BE2C (cell line): ENCODE measurements at regions not wholly inside any gene's neighbourhood (a gene's known extent, or its start where the extent isn't known, plus 50 kb on each side); places are given as distances from the start of the nearest gene placed in this dataset.

ENCODE experiments used
- DNase-seq: peaks from one replicate; pipeline ENCODE4 v3.0.0-alpha.2; 2020
- H3K27me3 ChIP-seq: fragments of 250-450 bp; sonication (Bioruptor Pico); 2 replicates; pipeline ENCODE4 v1.5.1; 2020; ENCODE audit warnings: mild to moderate bottlenecking
- H3K36me3 ChIP-seq: fragments of 250-450 bp; sonication (Bioruptor Pico); 2 replicates; pipeline ENCODE4 v1.5.1; 2020; ENCODE audit warnings: mild to moderate bottlenecking
- H3K4me1 ChIP-seq: fragments of 250-450 bp; sonication (Bioruptor Pico); 2 replicates; pipeline ENCODE4 v1.5.1; 2020
- H3K4me3 ChIP-seq: 2 replicates; pipeline ENCODE4 v1.5.1; 2011; ENCODE audit warnings: low read depth, low read length
- H3K9me3 ChIP-seq: fragments of 250-450 bp; sonication (Bioruptor Pico); 2 replicates; pipeline ENCODE4 v1.5.1; 2020
- TF ChIP-seq, protein P1 (sequence below): IDR thresholded peaks from 2 replicates; pipeline ENCODE4 v1.5.1; 2012; ENCODE audit warnings: mild to moderate bottlenecking, low read depth, low read length

- Histone ChIP-seq H3K27me3 (no peaks in the 10 kb centered on the region), H3K36me3 (no peaks in the 10 kb centered on the region), H3K4me1 (no peaks in the 10 kb centered on the region), H3K9me3 (no peaks in the 10 kb centered on the region), H3K4me3 (no peak overlapping the region)
- DNase-seq: no peak
- TF ChIP-seq, protein P1, sequence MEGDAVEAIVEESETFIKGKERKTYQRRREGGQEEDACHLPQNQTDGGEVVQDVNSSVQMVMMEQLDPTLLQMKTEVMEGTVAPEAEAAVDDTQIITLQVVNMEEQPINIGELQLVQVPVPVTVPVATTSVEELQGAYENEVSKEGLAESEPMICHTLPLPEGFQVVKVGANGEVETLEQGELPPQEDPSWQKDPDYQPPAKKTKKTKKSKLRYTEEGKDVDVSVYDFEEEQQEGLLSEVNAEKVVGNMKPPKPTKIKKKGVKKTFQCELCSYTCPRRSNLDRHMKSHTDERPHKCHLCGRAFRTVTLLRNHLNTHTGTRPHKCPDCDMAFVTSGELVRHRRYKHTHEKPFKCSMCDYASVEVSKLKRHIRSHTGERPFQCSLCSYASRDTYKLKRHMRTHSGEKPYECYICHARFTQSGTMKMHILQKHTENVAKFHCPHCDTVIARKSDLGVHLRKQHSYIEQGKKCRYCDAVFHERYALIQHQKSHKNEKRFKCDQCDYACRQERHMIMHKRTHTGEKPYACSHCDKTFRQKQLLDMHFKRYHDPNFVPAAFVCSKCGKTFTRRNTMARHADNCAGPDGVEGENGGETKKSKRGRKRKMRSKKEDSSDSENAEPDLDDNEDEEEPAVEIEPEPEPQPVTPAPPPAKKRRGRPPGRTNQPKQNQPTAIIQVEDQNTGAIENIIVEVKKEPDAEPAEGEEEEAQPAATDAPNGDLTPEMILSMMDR: no peak
These were observed 285.0 kb downstream of the KCNJ2 start for GRCh38 chr17:70454377-70454776.

- TF ChIP-seq, protein P1: no peak
- H3K9me3 ChIP-seq: no peaks in the 10 kb centered on the region
- H3K36me3 ChIP-seq: no peaks in the 10 kb centered on the region
- no peak for DNase-seq
- H3K4me1 ChIP-seq: no peaks in the 10 kb centered on the region
- H3K4me3 ChIP-seq: no peak overlapping the region
- no peaks in the 10 kb centered on the region for H3K27me3 ChIP-seq
These were observed 285.6 kb downstream of the KCNJ2 start for GRCh38 chr17:70454908-70455307.

DNA sequence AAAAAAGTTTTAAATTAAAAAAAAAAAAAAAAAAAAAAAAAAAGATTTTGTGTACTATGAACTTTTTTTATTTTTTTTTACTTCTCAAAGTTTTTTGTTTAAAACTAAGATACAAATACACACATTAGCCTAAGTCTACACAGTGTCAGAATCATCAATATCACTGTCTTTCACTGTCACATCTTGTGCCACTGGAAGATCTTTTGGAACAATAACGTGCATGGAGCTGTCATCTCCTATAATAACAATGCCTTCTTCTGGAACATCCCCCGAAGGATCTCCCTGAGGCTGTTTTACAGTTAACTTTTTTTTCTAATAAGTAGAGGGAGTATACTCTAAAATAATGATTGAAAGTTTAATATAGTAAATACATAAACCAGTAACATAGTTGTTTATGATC is 295.7 kb downstream of the KCNJ2 start:
- TF ChIP-seq, protein P1: no peak
- H3K4me3 ChIP-seq: no peak overlapping the region
- no peaks in the 10 kb centered on the region for H3K27me3 ChIP-seq
- no peaks in the 10 kb centered on the region for H3K36me3 ChIP-seq
- no peaks in the 10 kb centered on the region for H3K4me1 ChIP-seq
- DNase-seq: no peak
- no peaks in the 10 kb centered on the region for H3K9me3 ChIP-seq

DNA sequence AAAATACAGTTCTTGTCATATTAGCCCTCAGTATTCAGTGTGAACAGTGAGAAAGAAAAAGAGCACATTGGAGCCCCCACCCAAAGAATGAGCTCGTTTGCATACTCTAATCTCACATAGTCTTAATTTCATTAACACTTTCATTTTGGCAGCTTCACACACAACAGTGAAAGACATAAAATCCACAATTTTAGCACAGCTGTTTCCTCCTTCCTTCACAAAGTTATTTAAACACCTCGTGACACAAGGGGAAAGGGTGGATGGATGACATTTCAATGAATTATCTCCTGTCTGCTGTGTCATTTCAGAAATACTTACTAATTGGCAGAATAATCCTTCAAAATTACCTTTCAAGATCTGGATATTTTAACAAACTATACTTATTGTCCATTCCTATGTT is 299.3 kb downstream of the KCNJ2 start:
- Histone ChIP-seq H3K27me3 (no peaks in the 10 kb centered on the region), H3K36me3 (no peaks in the 10 kb centered on the region), H3K9me3 (no peaks in the 10 kb centered on the region), H3K4me3 (no peak overlapping the region), H3K4me1 (no peaks in the 10 kb centered on the region)
- TF ChIP-seq, protein P1: no peak
- DNase-seq: no peak

- H3K9me3 ChIP-seq: no peaks in the 10 kb centered on the region
These were observed 303.7 kb downstream of the KCNJ2 start for GRCh38 chr17:70473049-70473448.

GRCh38 chr17:70476368-70476767 is 307.0 kb downstream of the KCNJ2 start:
- DNase-seq: no peak
- Histone ChIP-seq H3K27me3 (no peaks in the 10 kb centered on the region), H3K4me3 (no peak overlapping the region), H3K36me3 (no peaks in the 10 kb centered on the region), H3K9me3 (no peaks in the 10 kb centered on the region), H3K4me1 (no peaks in the 10 kb centered on the region)
- TF ChIP-seq, protein P1: no peak

More at GRCh38 chr17:70473049-70473448, 303.7 kb downstream of the KCNJ2 start:
- H3K27me3 ChIP-seq: no peaks in the 10 kb centered on the region
- no peaks in the 10 kb centered on the region for H3K36me3 ChIP-seq
- no peaks in the 10 kb centered on the region for H3K4me1 ChIP-seq
- TF ChIP-seq, protein P1: no peak
- no peak for DNase-seq
- H3K4me3 ChIP-seq: no peak overlapping the region
